GM20000 (cell line): ENCODE measurements at regions not wholly inside any gene's neighbourhood (a gene's known extent, or its start where the extent isn't known, plus 50 kb on each side); places are given as distances from the start of the nearest gene placed in this dataset.

Experiments used
- DNase-seq: peaks from one replicate; pipeline ENCODE4 v3.0.0; 2012; ENCODE audit warnings: low spot score
- TF ChIP-seq, protein P1 (sequence below): IDR thresholded peaks from 2 replicates; pipeline ENCODE4 v1.5.1; 2012; ENCODE audit warnings: mild to moderate bottlenecking, control low read depth; ENCODE audit errors: extremely low read depth, missing control alignments

DNA sequence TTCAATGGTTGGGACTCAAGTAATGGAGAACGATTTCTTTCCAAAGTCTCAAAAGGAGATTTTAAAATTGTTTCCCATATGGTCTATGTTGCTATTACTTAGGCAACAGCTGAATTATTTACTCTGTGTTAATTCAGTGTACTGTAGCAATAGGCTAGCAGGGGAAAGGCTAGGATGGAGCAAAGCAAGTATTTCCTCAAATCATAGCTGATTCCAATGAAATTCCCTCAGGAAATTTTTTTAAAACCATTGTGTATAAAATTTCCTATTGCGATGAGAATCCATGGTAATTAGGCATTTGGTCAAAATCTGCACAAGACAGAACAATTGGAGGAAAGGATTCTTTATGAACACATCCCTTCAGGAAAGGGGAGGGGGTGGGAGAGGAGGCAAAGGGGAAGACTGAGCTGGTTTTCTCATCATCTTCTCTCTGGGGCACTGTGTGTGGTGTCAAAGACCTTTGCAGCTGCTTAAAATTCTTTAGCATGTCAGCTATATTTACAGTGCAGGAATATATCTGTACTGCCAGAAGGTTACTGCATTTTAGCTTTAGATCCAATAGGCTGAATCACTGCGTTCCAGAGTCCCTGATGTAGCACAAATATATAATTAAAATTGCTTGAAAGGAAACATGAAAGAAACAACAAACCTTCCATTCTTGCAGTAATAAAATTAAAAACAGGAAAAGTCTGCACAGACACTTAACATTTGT is 95.3 kb downstream of the ZNF608 start:
- DNase-seq = no peak
- TF ChIP-seq, protein P1, sequence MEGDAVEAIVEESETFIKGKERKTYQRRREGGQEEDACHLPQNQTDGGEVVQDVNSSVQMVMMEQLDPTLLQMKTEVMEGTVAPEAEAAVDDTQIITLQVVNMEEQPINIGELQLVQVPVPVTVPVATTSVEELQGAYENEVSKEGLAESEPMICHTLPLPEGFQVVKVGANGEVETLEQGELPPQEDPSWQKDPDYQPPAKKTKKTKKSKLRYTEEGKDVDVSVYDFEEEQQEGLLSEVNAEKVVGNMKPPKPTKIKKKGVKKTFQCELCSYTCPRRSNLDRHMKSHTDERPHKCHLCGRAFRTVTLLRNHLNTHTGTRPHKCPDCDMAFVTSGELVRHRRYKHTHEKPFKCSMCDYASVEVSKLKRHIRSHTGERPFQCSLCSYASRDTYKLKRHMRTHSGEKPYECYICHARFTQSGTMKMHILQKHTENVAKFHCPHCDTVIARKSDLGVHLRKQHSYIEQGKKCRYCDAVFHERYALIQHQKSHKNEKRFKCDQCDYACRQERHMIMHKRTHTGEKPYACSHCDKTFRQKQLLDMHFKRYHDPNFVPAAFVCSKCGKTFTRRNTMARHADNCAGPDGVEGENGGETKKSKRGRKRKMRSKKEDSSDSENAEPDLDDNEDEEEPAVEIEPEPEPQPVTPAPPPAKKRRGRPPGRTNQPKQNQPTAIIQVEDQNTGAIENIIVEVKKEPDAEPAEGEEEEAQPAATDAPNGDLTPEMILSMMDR = no peak

DNA sequence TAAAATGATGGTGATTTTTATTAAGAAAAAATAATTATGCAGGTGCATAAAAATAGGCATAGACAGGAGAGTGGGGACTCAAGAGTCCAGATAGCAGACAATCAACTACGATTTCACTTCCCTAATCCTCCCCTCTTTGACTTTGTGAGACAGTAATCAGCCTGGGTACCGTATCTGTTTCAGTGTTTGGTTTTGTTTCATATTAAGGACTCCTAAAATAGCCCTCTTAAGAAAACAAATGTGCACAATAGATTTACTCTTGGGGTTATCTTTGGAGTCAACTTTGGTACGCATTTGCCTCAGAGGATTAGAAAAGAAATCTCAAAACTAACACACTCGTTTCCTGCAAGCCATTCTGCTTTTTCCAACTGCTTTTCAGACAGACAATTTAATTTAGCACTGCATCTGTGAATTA is 96.3 kb downstream of the ZNF608 start:
- DNase-seq = peak; percentile 78
- TF ChIP-seq, protein P1 = no peak

DNA sequence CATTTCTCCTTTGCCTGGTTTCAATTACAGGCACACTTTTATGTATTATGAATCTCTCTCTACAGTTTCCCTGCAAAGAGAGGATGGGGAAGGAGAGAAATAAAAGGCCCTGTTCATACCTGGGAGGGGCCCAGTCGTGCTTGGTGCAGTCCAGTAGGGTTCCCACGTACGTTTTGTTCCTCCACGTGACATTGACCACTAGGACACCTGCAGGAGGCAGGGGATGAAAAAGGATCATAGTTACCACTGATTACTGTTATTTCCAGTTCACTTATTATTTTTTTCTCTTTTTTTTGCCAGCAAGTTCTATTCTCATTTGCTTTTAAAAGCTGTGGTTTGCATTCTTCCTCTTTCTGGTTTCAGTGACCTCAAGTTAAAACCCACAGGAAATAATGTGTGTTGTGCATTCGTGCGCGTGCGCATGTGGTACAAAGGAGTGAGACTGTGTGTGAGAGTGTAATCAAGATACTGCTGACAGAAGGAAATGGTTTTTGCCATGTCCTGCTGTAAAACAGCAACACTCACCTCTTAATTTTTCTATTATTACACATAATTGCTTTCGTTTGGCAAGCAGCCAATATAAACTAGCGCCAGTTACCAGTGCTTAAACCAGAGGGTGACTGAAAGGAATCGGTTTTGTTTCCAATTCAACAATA is 96.8 kb downstream of the ZNF608 start:
- peak; percentile 87 for DNase-seq
- TF ChIP-seq, protein P1 = no peak

DNA sequence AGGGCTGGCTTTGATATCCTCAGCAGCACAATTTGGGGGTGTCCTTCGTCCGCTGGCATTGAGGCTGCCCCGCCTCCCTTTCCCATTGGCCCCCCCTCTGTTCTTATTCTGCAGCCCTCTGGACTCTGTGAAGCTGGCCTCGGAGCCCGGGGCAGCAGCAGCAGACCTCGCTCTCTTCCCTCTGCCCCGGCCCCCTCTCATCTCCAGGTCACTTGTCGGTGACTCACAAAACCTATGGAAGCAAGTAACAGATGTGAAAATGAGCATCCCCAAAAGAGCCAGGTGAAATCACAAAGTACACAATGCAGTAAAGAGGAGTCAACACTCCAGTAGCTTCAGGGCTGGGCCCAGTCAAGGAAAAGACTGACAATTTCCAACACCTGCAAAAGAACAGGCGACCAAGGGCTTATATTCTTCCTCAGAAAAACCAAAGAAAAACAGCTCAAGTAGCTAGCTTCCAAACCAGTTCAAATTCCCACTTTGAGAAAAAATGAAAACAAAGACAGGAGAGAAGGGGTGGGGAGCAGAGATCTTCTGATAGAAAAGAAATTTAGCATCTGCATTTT is 97.5 kb downstream of the ZNF608 start:
- no peak for DNase-seq
- TF ChIP-seq, protein P1 = no peak

DNA sequence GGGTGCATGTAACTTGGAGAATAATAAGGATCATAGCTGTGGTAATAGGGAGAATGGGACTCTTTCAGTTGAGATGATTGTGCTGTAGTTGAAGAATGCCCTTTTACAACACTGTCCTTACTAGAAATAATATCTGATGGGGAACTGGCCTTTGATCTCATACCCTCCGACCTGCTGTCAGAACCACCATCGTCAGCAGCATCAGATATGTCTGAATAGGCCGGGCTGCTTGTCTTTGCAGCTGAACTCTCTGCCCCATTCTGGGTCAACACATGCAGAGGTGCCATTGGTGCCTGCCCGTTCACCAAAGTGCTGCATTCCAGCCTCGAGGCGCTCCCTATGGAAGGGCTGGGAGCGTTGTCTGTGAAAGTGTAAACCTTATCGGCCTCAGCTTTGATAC is 99.1 kb downstream of the ZNF608 start:
- DNase-seq = no peak
- TF ChIP-seq, protein P1 = no peak

DNA sequence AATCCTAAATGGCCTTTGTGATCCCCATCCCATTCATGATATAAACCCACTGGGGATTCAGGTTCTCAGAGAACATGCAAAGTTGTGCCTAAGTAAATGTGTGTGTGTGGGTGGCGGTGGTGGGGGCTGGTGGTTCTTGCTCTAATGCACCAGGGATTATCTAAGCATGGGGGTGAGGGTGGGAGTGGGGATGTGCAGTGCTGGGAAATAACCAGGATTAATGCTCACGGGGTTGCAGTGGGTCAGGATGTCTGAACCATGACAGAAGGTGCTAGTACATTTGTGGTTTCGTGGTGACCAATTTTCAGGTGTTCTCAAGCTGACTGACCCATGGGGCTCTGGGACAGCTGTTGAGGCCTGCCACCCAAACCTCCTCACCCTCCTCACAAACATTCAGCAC is 101.0 kb downstream of the ZNF608 start:
- DNase-seq = peak; percentile 27
- TF ChIP-seq, protein P1 = no peak

DNA sequence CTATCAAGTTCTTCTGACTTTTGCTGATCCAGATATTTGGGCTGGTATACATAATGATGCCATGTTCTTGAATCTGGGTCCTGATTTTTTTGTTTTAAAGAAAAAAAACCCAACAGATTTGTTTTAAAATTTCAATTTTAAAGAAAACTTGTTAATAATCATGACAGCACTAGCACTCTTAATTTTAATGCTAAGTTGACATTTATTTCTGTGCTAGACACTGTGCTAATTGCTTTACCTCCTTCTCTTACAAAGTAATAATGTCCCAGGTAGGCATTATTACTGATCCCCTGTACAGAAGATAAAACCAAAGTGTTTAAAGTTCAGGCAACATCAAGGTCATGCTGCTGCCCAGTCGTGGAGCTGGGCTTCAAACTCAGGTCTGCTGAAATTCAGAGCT is 101.9 kb downstream of the ZNF608 start:
- no peak for DNase-seq

More for the DNA sequence above, 101.9 kb downstream of the ZNF608 start:
- TF ChIP-seq, protein P1 = no peak
